Mesenchymal stem cell (in vitro differentiated cells and primary cell): ENCODE measurements at regions not wholly inside any gene's neighbourhood (a gene's known extent, or its start where the extent isn't known, plus 50 kb on each side); places are given as distances from the start of the nearest gene placed in this dataset.

Experiments used
- DNase-seq: peaks from one replicate; pipeline ENCODE4 v3.0.0-alpha.2; 2013
- H2AFZ ChIP-seq: one replicate; pipeline ENCODE4 v1.6.1; 2013; ENCODE audit warnings: low read depth, mild to moderate bottlenecking, control low read depth, inconsistent platforms, low read length, moderate library complexity
- H2AK5ac ChIP-seq: 2 replicates; pipeline ENCODE4 v1.6.1; 2013; ENCODE audit warnings: low read length, moderate library complexity, mild to moderate bottlenecking, inconsistent platforms; ENCODE audit not compliant: severe bottlenecking
- H2BK120ac ChIP-seq: one replicate; pipeline ENCODE4 v1.6.1; 2013; ENCODE audit warnings: low read depth, mild to moderate bottlenecking, inconsistent platforms, low read length, moderate library complexity
- H2BK12ac ChIP-seq, 2 experiments: one replicate each; pipeline ENCODE4 v1.6.1; 2013; ENCODE audit warnings: inconsistent platforms in 2 of 2, low read length in 2 of 2, mild to moderate bottlenecking in 2 of 2, moderate library complexity in 2 of 2, control low read depth in 1 of 2
- H2BK15ac ChIP-seq: one replicate; pipeline ENCODE4 v1.6.1; 2013; ENCODE audit warnings: mild to moderate bottlenecking, low read depth, inconsistent platforms; ENCODE audit not compliant: poor library complexity, severe bottlenecking
- H2BK5ac ChIP-seq: 2 replicates; pipeline ENCODE4 v1.6.1; 2013; ENCODE audit warnings: low read depth, mild to moderate bottlenecking, low read length, control low read depth, inconsistent platforms; ENCODE audit not compliant: poor library complexity, severe bottlenecking
- H3K14ac ChIP-seq, 2 experiments: one replicate each; pipeline ENCODE4 v1.6.1; 2013; ENCODE audit warnings: inconsistent platforms in 2 of 2, low read length in 2 of 2, control low read depth in 1 of 2, mild to moderate bottlenecking in 1 of 2, moderate library complexity in 1 of 2
- H3K18ac ChIP-seq, 2 experiments: one replicate each; pipeline ENCODE4 v1.6.1; 2013; ENCODE audit warnings: inconsistent platforms in 2 of 2, low read length in 2 of 2, control low read depth in 1 of 2, low read depth in 1 of 2, mild to moderate bottlenecking in 1 of 2
- H3K23ac ChIP-seq, 2 experiments: one replicate each; pipeline ENCODE4 v1.6.1; 2013; ENCODE audit warnings: inconsistent platforms in 2 of 2, low read length in 2 of 2, mild to moderate bottlenecking in 2 of 2, moderate library complexity in 2 of 2, control low read depth in 1 of 2
- H3K27ac ChIP-seq: 2 replicates; pipeline ENCODE4 v1.5.1; 2013; ENCODE audit warnings: mild to moderate bottlenecking, moderate library complexity, low read length, control low read depth, inconsistent platforms; ENCODE audit not compliant: poor library complexity, severe bottlenecking
- H3K27me3 ChIP-seq, 2 experiments: 2 replicates each; pipeline versions ENCODE4 v1.6.1 to v1.7.0; 2013; ENCODE audit warnings: low read length in 2 of 2, mild to moderate bottlenecking in 2 of 2, moderate library complexity in 2 of 2, control low read depth in 1 of 2, inconsistent platforms in 1 of 2; ENCODE audit not compliant: control insufficient read depth in 1 of 2, insufficient read depth in 1 of 2
- H3K36me3 ChIP-seq, 2 experiments: 2 replicates each; pipeline versions ENCODE4 v1.6.1 to v1.7.0; 2013; ENCODE audit warnings: low read length in 2 of 2, control low read depth in 1 of 2, inconsistent platforms in 1 of 2, low read depth in 1 of 2, mild to moderate bottlenecking in 1 of 2; ENCODE audit not compliant: insufficient read depth in 2 of 2, control insufficient read depth in 1 of 2
- H3K4ac ChIP-seq, 2 experiments: one replicate each; pipeline ENCODE4 v1.6.1; 2013; ENCODE audit warnings: inconsistent platforms in 2 of 2, low read length in 2 of 2, mild to moderate bottlenecking in 2 of 2, moderate library complexity in 2 of 2, control low read depth in 1 of 2, low read depth in 1 of 2
- H3K4me1 ChIP-seq: 2 replicates; pipeline ENCODE4 v1.6.1; 2013; ENCODE audit warnings: low read depth, low read length, control low read depth; ENCODE audit not compliant: control insufficient read depth, insufficient read depth
- H3K4me2 ChIP-seq: 2 replicates; pipeline ENCODE4 v1.6.1; 2013; ENCODE audit warnings: low read length, mild to moderate bottlenecking, inconsistent platforms; ENCODE audit not compliant: poor library complexity, severe bottlenecking
- H3K4me3 ChIP-seq, 2 experiments: 2 replicates each; pipeline versions ENCODE4 v1.5.1 to v1.7.0; 2013; ENCODE audit warnings: low read length in 2 of 2, mild to moderate bottlenecking in 2 of 2, control low read depth in 1 of 2, low read depth in 1 of 2; ENCODE audit not compliant: insufficient read depth in 1 of 2
- H3K79me1 ChIP-seq: replicated peaks from 2 replicates; pipeline ENCODE4 v1.6.1; 2013; ENCODE audit warnings: mild to moderate bottlenecking, control low read depth, low read length, inconsistent platforms; ENCODE audit not compliant: poor library complexity, severe bottlenecking
- H3K9ac ChIP-seq: 2 replicates; pipeline ENCODE4 v1.7.0; 2013; ENCODE audit warnings: mild to moderate bottlenecking, low read length, moderate library complexity
- H3K9me3 ChIP-seq: 2 replicates; pipeline ENCODE4 v1.7.0; 2013; ENCODE audit warnings: mild to moderate bottlenecking, low read length; ENCODE audit not compliant: control insufficient read depth
- H4K8ac ChIP-seq: one replicate; pipeline ENCODE4 v1.6.1; 2013; ENCODE audit warnings: inconsistent platforms, mild to moderate bottlenecking, low read length, moderate library complexity
- H4K91ac ChIP-seq: one replicate; pipeline ENCODE4 v1.6.1; 2013; ENCODE audit warnings: mild to moderate bottlenecking, low read length, inconsistent platforms
- WGBS: methylation state at CpG from one replicate; pipeline ENCODE4 v1.1.7; 2013; ENCODE audit warnings: mixed read lengths; 5-methylcytosine and 5-hydroxymethylcytosine counted together

- Histone ChIP-seq H3K4me2 (no peak overlapping the region), H3K4ac (no peak overlapping the region), H3K27me3 (peaks cover 0 to 37% of the 10 kb centered on the region in 2 experiments), H3K14ac (no peak overlapping the region), H3K23ac (no peak overlapping the region), H3K36me3 (no peaks in the 10 kb centered on the region), H3K9ac (no peak overlapping the region), H2BK12ac (no peak overlapping the region), H4K8ac (no peak overlapping the region), H3K9me3 (no peaks in the 10 kb centered on the region), H3K4me1 (no peaks in the 10 kb centered on the region), H3K4me3 (no peak overlapping the region), H4K91ac (no peak overlapping the region), H2BK5ac (no peak overlapping the region), H2BK15ac (no peak overlapping the region), H3K18ac (no peak overlapping the region), H3K79me1 (no peaks in the 10 kb centered on the region), H2AFZ (no peak overlapping the region), H2AK5ac (no peak overlapping the region), H2BK120ac (no peak overlapping the region), H3K27ac (no peak overlapping the region)
- no peak for DNase-seq
- 68% methylated on average over 3 of the region's 3 CpGs for WGBS
These were observed 92.7 kb downstream of the EDN3 start for GRCh38 chr20:59393142-59393541.

- H3K18ac ChIP-seq: no peak overlapping the region
- no peaks in the 10 kb centered on the region for H3K9me3 ChIP-seq
- no peak overlapping the region for H2AFZ ChIP-seq
- H2BK12ac ChIP-seq: no peak overlapping the region
- peaks cover 8 to 63% of the 10 kb centered on the region in 2 experiments for H3K27me3 ChIP-seq
- 79% methylated on average over 6 of the region's 6 CpGs for WGBS
- H4K8ac ChIP-seq: no peak overlapping the region
- DNase-seq: no peak
- no peak overlapping the region for H3K23ac ChIP-seq
- no peak overlapping the region for H3K27ac ChIP-seq
- no peak overlapping the region for H3K4me3 ChIP-seq
- no peaks in the 10 kb centered on the region for H3K36me3 ChIP-seq
- no peak overlapping the region for H3K14ac ChIP-seq
- no peak overlapping the region for H4K91ac ChIP-seq
- H2BK15ac ChIP-seq: no peak overlapping the region
- H3K4me1 ChIP-seq: no peaks in the 10 kb centered on the region
- no peak overlapping the region for H2BK5ac ChIP-seq
- H3K9ac ChIP-seq: no peak overlapping the region
- H3K4me2 ChIP-seq: no peak overlapping the region
- no peak overlapping the region for H2BK120ac ChIP-seq
- no peaks in the 10 kb centered on the region for H3K79me1 ChIP-seq
- H3K4ac ChIP-seq: no peak overlapping the region
- no peak overlapping the region for H2AK5ac ChIP-seq
These were observed 95.3 kb downstream of the EDN3 start for GRCh38 chr20:59395729-59396128.

GRCh38 chr20:59398537-59399205 lies 98.3 kb downstream of the EDN3 start:
- no peak for DNase-seq
- Histone ChIP-seq H3K4me2 (no peak overlapping the region), H3K18ac (no peak overlapping the region), H2BK120ac (no peak overlapping the region), H3K9me3 (no peaks in the 10 kb centered on the region), H3K79me1 (no peaks in the 10 kb centered on the region), H3K36me3 (no peaks in the 10 kb centered on the region), H3K9ac (no peak overlapping the region), H2AFZ (no peak overlapping the region), H3K4me3 (no peak overlapping the region), H2BK15ac (no peak overlapping the region), H3K27me3 (peaks cover 23 to 88% of the 10 kb centered on the region in 2 experiments), H3K4ac (no peak overlapping the region), H2BK12ac (no peak overlapping the region), H2AK5ac (no peak overlapping the region), H3K14ac (no peak overlapping the region), H4K8ac (no peak overlapping the region), H3K4me1 (peaks cover 2% of the 10 kb centered on the region), H4K91ac (no peak overlapping the region), H3K23ac (no peak overlapping the region), H2BK5ac (no peak overlapping the region), H3K27ac (no peak overlapping the region)
- 64% methylated on average over 8 of the region's 12 CpGs for WGBS

GRCh38 chr20:59399426-59400099 lies 99.2 kb downstream of the EDN3 start:
- H3K9ac ChIP-seq: no peak overlapping the region
- no peak overlapping the region for H3K4me3 ChIP-seq
- 61% methylated on average over 17 of the region's 17 CpGs for WGBS
- no peak for DNase-seq
- H2BK12ac ChIP-seq: no peak overlapping the region
- no peak overlapping the region for H4K91ac ChIP-seq
- no peak overlapping the region for H2BK5ac ChIP-seq
- H2BK15ac ChIP-seq: no peak overlapping the region
- no peaks in the 10 kb centered on the region for H3K9me3 ChIP-seq
- H3K4ac ChIP-seq: no peak overlapping the region
- H3K23ac ChIP-seq: no peak overlapping the region
- no peak overlapping the region for H3K27ac ChIP-seq
- no peak overlapping the region for H3K4me2 ChIP-seq
- H3K4me1 ChIP-seq: peaks cover 3% of the 10 kb centered on the region
- no peak overlapping the region for H3K18ac ChIP-seq
- no peak overlapping the region for H2BK120ac ChIP-seq
- H4K8ac ChIP-seq: no peak overlapping the region
- no peaks in the 10 kb centered on the region for H3K36me3 ChIP-seq
- H2AFZ ChIP-seq: no peak overlapping the region
- H3K79me1 ChIP-seq: no peaks in the 10 kb centered on the region
- no peak overlapping the region for H2AK5ac ChIP-seq
- H3K27me3 ChIP-seq: peaks cover 31 to 93% of the 10 kb centered on the region in 2 experiments
- H3K14ac ChIP-seq: no peak overlapping the region
